Panc1 (cell line): ENCODE measurements at regions not wholly inside any gene's neighbourhood (a gene's known extent, or its start where the extent isn't known, plus 50 kb on each side); places are given as distances from the start of the nearest gene placed in this dataset.

Source experiments
- ATAC-seq: fragments of 200-7000 bp; cut with Tn5 transposase; 2 replicates; pipeline ENCODE4 v1.9.1; 2020; ENCODE audit warnings: mild to moderate bottlenecking, moderate library complexity
- BruUV-seq: library from RNA; stranded (reverse); fragments of 400-500 nt; replicated peaks from 2 replicates; lab custom pipeline; 2021; lab: Mats Ljungman, UMichigan
- CTCF ChIA-PET: fragments of 300-600 bp; sonication (Branson Sonifier 250); formaldehyde crosslinking; loops from one replicate; lab custom pipeline; 2022; ENCODE audit warnings: antibody characterized with exemption; lab: Charles Lee
- POLR2A ChIA-PET: fragments of 300-600 bp; sonication (Branson Sonifier 250); formaldehyde crosslinking; loops from one replicate; lab custom pipeline; 2022; ENCODE audit warnings: antibody characterized with exemption; lab: Charles Lee
- DNase-seq: peaks from one replicate; pipeline ENCODE4 v3.0.0-alpha.2; 2010; ENCODE audit warnings: low read depth, low spot score
- H3K27ac ChIP-seq: 2 replicates; pipeline ENCODE4 v1.5.1; 2011; ENCODE audit warnings: mild to moderate bottlenecking, low read length, inconsistent platforms
- H3K27me3 ChIP-seq: fragments of 200-500 bp; sonication (Bioruptor generic); 2 replicates; pipeline ENCODE4 v1.6.0; 2014; ENCODE audit warnings: low read length, inconsistent platforms; ENCODE audit not compliant: control insufficient read depth, insufficient read depth
- H3K36me3 ChIP-seq: fragments of 200-500 bp; sonication (Bioruptor generic); 2 replicates; pipeline ENCODE4 v1.5.1; 2014; ENCODE audit warnings: inconsistent platforms, mild to moderate bottlenecking, low read length, moderate library complexity; ENCODE audit not compliant: control insufficient read depth, insufficient read depth
- H3K4me1 ChIP-seq: 2 replicates; pipeline ENCODE4 v1.5.1; 2011; ENCODE audit warnings: inconsistent platforms, mild to moderate bottlenecking, low read length, moderate library complexity; ENCODE audit not compliant: control insufficient read depth, insufficient read depth
- H3K4me3 ChIP-seq, 2 experiments: 2 replicates each; pipeline ENCODE4 v1.5.1; 2011 to 2012; ENCODE audit warnings: low read depth in 2 of 2, low read length in 2 of 2, mild to moderate bottlenecking in 2 of 2, inconsistent platforms in 1 of 2, moderate library complexity in 1 of 2
- H3K9me3 ChIP-seq: fragments of 200-500 bp; sonication (Bioruptor generic); 2 replicates; pipeline ENCODE4 v1.5.1; 2014; ENCODE audit warnings: low read depth, mild to moderate bottlenecking, inconsistent platforms, low read length, moderate library complexity; ENCODE audit not compliant: control insufficient read depth, insufficient read depth
- POLR2AphosphoS5 ChIP-seq: IDR thresholded peaks from 2 replicates; pipeline ENCODE4 v1.6.1; 2012; ENCODE audit warnings: mild to moderate bottlenecking, low read depth, low read length, moderate library complexity
- SIN3A ChIP-seq: IDR thresholded peaks from 2 replicates; pipeline ENCODE4 v1.6.1; 2012; ENCODE audit warnings: low read depth, mild to moderate bottlenecking, low read length, moderate library complexity, borderline replicate concordance; ENCODE audit not compliant: insufficient read depth
- TCF7L2 ChIP-seq: IDR thresholded peaks from 2 replicates; pipeline ENCODE4 v1.6.1; 2011; ENCODE audit warnings: mild to moderate bottlenecking, low read depth, low read length, inconsistent platforms
- in situ Hi-C: cut with HindIII; loops from 2 replicates; pipeline ENCODE4 v1.10.0; 2016; ENCODE audit warnings: low sequenced_read_pairs, low pct_unique_long_range_greater_than_20kb
- intact Hi-C: fragments of 100-400 bp; cut with micrococcal nuclease; formaldehyde crosslinking; loops from one replicate; pipeline ENCODE4 v1.10.0; 2022; ENCODE audit not compliant: unreplicated experiment
- TF ChIP-seq, protein P1 (sequence below), 2 experiments: IDR thresholded peaks; 2 replicates each; pipeline ENCODE4 v1.6.1; 2011 to 2012; ENCODE audit warnings: low read depth in 2 of 2, control low read depth in 1 of 2, low read length in 1 of 2, mild to moderate bottlenecking in 1 of 2, moderate library complexity in 1 of 2; ENCODE audit not compliant: insufficient read depth in 1 of 2
- TF ChIP-seq, protein P2 (sequence below): fragments of 450-650 bp; IDR thresholded peaks from 2 replicates; pipeline ENCODE4 v1.5.1; 2017; ENCODE audit warnings: mild to moderate bottlenecking

DNA sequence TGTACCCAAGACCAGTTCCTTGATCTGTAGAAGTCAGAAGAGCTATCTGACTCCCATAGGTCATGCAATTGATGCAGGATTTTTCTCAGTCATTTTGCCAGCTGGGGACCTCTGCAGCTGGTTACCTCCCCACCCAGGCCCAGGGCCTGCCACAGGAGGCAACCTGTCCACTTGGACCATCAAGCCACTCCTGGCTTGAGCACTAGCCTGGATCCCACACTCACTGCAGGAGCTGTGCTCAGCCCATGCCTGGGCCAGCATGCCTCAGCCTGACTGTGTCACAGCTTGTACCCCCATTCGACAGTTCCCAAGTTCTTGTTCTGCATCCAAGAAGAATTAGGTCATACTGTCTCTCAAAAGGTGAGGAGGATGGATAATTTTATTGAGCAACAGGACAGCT, 189.4 kb downstream of the PCDH17 start:
- no peaks in the 10 kb centered on the region for H3K36me3 ChIP-seq
- no TSS peak for BruUV-seq
- no peaks in the 10 kb centered on the region for H3K4me1 ChIP-seq
- no peak overlapping the region for H3K4me3 ChIP-seq
- in situ Hi-C loops = no loop called here
- no peaks in the 10 kb centered on the region for H3K27me3 ChIP-seq
- ATAC-seq = no peak
- intact Hi-C loops = no loop called here
- POLR2A ChIA-PET = no interaction called here
- CTCF ChIA-PET = no interaction called here
- TF ChIP-seq SIN3A = no peak
- no peak for TF ChIP-seq POLR2AphosphoS5
- TF ChIP-seq, protein P1, sequence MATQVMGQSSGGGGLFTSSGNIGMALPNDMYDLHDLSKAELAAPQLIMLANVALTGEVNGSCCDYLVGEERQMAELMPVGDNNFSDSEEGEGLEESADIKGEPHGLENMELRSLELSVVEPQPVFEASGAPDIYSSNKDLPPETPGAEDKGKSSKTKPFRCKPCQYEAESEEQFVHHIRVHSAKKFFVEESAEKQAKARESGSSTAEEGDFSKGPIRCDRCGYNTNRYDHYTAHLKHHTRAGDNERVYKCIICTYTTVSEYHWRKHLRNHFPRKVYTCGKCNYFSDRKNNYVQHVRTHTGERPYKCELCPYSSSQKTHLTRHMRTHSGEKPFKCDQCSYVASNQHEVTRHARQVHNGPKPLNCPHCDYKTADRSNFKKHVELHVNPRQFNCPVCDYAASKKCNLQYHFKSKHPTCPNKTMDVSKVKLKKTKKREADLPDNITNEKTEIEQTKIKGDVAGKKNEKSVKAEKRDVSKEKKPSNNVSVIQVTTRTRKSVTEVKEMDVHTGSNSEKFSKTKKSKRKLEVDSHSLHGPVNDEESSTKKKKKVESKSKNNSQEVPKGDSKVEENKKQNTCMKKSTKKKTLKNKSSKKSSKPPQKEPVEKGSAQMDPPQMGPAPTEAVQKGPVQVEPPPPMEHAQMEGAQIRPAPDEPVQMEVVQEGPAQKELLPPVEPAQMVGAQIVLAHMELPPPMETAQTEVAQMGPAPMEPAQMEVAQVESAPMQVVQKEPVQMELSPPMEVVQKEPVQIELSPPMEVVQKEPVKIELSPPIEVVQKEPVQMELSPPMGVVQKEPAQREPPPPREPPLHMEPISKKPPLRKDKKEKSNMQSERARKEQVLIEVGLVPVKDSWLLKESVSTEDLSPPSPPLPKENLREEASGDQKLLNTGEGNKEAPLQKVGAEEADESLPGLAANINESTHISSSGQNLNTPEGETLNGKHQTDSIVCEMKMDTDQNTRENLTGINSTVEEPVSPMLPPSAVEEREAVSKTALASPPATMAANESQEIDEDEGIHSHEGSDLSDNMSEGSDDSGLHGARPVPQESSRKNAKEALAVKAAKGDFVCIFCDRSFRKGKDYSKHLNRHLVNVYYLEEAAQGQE (IDR thresholded peaks at IDR 0.05; ENCODE audit: insufficient read depth in 1 of 2, low read depth in 2 of 2, low read length in 1 of 2) = no peak
- TF ChIP-seq, protein P2, sequence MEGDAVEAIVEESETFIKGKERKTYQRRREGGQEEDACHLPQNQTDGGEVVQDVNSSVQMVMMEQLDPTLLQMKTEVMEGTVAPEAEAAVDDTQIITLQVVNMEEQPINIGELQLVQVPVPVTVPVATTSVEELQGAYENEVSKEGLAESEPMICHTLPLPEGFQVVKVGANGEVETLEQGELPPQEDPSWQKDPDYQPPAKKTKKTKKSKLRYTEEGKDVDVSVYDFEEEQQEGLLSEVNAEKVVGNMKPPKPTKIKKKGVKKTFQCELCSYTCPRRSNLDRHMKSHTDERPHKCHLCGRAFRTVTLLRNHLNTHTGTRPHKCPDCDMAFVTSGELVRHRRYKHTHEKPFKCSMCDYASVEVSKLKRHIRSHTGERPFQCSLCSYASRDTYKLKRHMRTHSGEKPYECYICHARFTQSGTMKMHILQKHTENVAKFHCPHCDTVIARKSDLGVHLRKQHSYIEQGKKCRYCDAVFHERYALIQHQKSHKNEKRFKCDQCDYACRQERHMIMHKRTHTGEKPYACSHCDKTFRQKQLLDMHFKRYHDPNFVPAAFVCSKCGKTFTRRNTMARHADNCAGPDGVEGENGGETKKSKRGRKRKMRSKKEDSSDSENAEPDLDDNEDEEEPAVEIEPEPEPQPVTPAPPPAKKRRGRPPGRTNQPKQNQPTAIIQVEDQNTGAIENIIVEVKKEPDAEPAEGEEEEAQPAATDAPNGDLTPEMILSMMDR = no peak
- TF ChIP-seq TCF7L2 = no peak
- no peak overlapping the region for H3K27ac ChIP-seq
- DNase-seq = no peak
- no peaks in the 10 kb centered on the region for H3K9me3 ChIP-seq

DNA sequence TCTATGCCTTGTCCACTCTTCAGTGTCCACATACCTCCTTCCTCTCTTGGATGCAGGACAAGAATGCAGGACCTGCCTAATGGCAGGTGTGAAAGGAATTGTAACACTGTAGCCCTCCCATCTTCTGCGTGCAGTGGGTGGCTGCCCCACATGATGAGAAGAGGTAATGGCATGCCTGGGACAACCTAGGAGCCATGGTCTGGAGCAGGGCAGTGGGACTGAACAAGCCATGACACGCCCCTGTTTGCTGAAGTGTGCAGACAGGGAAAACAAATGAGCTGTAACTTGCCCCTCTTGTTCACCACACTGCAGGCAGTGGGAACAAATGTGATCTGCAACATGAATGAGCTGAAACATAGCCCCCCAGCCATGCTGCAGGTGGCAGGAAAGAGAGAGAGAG, 192.2 kb downstream of the PCDH17 start:
- no peaks in the 10 kb centered on the region for H3K27me3 ChIP-seq
- ATAC-seq = no peak
- TF ChIP-seq TCF7L2 (no peak), SIN3A (no peak), POLR2AphosphoS5 (no peak)
- TF ChIP-seq, protein P1 (IDR thresholded peaks at IDR 0.05; ENCODE audit: insufficient read depth in 1 of 2, low read depth in 2 of 2, low read length in 1 of 2) = no peak
- TF ChIP-seq, protein P2 = no peak
- in situ Hi-C loops (no loop called here), intact Hi-C loops (no loop called here)
- H3K27ac ChIP-seq = no peak overlapping the region
- ChIA-PET POLR2A (no interaction called here), CTCF (interaction anchor here (0.6 kb wide), 1 partner anchor 1857 kb away, joined by 3 read pairs; no protein-coding TSS in a partner anchor)
- no peak overlapping the region for H3K4me3 ChIP-seq
- no peak for DNase-seq
- no peaks in the 10 kb centered on the region for H3K36me3 ChIP-seq
- no TSS peak for BruUV-seq
- no peaks in the 10 kb centered on the region for H3K4me1 ChIP-seq
- H3K9me3 ChIP-seq = no peaks in the 10 kb centered on the region
